MV-4-11 (cell line): ENCODE measurements at regions not wholly inside any gene's neighbourhood (a gene's known extent, or its start where the extent isn't known, plus 50 kb on each side); places are given as distances from the start of the nearest gene placed in this dataset.

Experiments used
- DNase-seq: peaks from one replicate; lab custom pipeline; 2025; lab: John Stamatoyannopoulos, UW

DNA sequence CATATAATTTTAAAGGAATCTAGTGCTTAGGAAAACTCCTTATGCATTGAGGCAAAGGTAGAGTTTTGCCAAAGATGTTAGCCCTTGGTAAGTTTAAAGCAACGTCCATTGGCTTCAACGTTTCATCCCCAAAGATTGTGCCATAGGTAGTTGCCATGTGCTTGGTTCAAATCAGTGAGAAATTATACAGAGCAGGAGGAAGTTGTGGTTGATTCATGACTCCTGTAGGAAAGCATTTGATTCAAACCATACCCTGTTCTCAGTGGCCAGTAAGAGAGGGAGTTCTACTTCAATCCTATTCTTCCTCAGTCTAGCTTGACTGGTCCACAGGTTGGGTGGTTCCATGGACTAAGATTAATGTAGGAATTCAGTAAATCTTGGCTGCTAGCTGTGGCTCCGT lies 535.6 kb downstream of the QKI start:
- DNase-seq, result peak; percentile 62

DNA sequence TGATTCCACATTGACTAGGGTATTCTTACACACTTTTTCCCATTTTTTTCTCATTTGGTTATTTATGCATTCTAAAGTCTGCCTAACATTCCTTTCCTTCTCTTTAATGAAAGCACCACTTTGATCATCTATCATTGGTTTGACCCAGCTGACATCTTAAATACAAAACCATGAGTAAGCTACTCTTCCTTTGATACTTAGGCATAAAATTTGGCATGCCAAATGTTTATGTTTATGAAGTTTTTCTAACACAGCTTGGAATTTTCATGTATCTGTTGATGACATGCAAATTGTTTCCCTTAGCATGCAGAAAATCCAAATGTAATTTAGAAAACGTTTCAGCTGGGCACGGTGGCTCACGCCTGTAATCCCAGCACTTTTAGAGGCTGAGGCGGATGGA lies 534.9 kb downstream of the QKI start:
- DNase-seq, result no peak

DNA sequence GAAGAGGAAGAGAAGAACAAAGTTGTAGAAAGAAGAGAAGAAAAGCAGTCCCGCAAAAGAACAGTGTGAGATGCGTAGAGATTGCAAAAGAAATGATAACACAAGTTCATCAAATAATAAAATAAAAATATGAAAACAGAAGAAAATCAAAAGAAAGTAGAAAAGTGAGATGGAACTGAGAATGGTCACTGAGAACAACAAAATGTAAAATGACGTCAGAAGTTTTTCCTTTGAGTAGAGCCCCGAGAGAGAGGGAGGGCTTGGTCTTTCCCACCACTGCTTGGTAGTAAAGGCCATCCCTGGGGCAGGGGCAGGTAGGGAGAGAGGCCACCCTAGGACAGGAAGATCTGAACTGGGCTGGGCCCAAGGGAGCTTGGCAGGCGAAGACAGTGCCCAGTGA lies 533.7 kb downstream of the QKI start:
- DNase-seq, result no peak

DNA sequence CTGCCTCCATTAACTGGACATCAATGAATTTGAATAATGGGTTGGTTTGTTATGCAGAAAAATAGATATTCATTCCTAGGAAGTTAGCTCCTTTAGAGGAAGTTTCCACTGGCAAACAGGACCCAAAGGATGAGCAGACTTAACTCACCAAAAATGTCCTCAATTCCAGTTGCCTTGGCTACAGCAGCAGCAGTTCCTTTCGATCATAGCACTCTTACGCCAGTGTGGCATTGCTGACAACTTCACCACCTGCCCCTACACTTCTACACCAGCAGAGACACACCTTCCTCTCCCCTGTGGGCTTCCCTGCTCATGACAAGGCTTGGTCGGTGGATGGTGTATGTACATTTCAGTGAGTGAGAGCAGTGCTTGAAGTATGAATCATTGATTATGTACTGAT lies 532.8 kb downstream of the QKI start:
- no peak for DNase-seq

DNA sequence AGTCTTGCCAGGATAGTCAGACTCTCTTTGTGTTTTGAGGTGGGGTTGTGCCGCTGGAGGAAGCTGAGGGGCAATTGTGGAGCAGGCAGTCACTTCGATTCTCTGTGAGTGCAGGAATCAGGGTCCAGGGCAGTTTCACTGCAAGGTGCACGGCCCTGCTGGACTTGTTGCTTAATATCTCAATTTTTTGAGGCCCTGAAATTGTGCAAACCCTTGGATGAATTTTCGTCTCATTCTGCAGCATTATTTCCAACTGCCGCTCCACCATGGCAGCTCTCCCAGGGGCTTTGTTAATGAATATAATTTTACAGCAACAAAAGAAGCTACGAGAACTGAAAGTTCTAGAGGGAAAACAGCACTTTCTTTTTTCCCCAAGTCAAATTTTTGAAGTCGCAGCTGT lies 531.9 kb downstream of the QKI start:
- DNase-seq, result no peak

DNA sequence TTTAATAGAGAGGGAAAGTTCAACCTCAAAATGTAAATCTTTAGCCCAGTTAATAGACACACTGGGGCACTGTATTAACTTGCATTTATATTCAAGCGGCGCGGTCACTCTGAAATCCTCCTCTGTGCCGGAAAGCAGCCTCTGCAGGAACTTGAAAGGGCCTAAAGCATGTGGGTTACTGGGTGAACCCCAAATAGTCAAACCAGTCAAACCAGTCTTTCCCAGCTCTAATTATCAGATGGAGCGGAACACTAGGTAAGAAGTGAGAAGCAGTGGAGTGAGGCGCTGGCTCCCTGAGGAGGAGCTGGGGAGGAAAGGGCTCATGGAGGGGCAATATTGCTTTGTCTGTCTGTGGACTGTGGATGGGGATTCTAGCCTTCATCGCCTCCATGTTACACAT lies 531.3 kb downstream of the QKI start:
- no peak for DNase-seq

DNA sequence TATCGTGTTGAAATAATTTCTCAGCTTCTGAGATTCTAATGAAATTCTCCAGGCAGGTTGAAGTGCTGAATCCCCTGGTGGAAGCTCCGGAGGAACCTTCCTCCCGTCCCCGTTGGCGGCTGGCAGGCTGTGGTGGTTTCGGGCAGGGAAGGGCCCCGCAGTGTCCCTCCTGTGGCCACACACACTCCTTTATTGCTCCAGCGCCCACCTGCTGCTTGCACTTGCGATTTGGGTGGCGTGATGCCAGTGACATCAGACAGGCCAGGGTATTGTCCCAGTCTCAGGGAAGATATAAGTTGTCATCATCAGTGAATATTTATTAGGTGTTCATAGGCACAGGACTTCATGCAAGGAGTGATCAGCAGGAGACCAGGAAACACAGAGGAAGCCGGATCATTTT lies 530.4 kb downstream of the QKI start:
- no peak for DNase-seq

DNA sequence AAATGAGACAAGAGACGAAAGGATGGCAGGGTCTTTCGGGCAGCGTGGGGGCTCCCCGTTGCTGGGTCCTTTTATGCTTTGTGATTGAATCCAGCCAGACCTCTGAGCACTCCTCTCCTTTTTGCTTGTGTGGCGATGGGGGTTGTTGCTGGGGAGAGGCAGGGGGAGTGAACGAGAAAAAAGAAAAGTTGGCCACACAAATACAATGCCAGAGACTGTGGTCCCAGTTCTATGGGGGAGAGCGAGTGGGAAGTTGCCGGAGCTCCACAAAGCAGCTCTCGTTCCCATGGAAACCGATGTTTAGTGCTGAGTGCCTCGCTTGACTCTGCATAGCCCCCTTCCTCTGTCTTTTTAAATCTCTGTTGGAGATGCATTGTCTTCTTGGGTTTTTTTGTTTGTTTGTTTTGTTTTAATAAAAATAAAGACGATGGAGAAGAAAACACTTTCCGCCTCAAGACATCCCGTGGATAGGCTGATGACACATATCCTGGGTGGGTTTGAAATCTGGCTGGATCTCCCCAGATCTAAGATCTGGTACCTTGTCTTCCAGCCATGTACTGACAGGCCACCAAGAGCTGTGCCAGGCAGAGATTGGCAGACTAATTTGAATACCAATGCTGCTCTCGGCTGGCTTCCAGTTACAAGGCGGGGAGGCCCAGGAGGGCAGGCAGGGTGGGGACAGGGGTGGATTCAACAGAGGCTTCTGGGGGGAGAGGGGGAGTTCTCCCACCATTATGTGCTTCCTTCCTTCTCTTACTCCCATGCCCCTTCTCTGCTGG lies 529.3 kb downstream of the QKI start:
- no peak for DNase-seq

DNA sequence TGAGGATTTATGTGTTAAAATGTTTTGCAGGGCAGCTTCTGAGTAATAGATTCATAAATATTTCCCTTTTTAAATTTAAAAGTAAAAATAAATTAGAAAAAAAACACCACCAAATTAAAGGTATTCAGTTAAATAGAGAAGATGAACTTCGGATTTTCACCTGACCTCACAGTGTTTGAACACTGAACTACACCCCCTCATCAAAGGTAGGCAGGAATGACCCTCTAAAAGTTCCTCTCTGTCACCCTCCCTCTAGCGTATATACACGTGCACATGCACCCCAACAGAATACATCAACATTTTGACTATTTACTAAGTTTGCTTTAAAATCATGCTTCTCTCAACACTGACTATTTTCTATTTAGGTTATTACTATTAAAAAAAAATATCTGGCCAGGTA lies 528.3 kb downstream of the QKI start:
- DNase-seq, result no peak

DNA sequence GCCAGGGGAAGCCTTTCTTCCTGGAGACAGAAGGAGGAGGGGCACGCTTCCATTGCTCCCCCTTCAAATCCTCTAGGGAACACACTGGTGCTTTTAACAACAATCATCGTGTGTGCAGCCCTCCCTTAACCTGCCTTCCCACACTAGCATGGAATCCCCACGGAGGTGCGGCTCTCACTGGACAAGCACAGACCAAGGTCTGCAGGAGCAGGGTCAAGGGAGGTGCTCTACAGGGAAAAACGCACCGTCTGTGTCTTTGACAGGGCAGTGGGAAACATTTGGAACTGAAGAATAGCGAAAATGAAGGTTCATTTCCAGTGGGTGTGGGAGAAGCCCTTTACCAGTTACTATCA lies 527.1 kb downstream of the QKI start:
- no peak for DNase-seq

DNA sequence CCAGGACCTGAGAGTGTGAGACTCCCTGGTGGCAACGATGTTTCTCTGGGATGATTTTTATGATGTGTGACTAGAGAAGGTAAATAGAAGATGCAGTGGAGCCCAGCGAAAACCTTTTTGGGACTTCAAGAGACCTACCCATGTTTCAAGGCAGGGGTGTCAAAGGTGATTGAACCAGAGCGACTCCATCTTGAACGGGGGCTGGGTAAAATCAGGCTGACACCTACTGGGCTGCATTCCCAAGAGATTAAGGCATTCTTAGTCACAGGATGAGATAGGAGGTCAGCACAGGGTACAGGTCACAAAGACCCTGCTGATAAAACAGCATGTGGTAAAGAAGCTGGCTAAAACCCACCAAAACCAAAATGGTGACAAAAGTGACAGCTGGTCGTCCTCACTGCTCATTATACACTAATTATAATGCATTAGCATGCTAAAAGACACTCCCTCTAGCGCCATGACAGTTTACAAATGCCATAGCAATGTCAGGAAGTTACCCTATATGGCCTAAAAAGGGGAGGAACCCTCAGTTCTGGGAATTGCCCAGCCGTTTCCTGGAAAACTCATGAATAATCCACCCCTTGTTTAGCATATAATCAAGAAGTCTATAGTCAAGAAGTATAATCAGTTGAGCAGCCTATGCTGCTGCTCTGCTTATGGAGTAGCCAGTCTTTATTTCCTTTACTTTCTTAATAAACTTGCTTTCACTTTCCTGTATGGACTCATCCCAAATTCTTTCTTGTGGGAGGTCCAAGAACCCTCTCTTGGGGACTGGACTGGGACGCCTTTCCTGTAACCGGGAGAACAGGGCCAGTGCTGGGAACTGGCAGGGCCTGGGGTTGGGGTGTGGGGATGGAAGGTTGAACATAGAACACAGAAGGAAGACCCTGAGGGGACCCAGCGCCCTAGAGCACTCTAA lies 526.4 kb downstream of the QKI start:
- DNase-seq, result no peak

DNA sequence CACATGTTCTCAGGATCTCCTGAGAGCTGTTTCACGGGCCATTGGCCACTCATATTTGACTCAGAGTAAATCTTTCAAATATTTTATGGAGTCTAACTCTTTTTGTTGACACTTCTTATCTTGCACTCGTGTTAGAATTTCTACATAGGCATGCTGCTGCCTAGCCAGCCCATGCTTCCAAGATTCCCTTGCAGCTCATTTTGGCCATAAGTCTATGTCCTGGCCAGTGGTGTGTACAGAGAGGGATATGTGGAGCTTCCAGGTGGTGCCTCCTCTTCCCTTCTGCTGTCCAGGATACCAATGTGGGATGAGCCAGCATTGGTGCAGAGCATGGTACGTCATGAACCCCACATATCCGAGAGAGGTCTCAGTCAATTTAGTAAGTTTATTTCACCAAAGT lies 522.6 kb downstream of the QKI start:
- DNase-seq, result no peak

DNA sequence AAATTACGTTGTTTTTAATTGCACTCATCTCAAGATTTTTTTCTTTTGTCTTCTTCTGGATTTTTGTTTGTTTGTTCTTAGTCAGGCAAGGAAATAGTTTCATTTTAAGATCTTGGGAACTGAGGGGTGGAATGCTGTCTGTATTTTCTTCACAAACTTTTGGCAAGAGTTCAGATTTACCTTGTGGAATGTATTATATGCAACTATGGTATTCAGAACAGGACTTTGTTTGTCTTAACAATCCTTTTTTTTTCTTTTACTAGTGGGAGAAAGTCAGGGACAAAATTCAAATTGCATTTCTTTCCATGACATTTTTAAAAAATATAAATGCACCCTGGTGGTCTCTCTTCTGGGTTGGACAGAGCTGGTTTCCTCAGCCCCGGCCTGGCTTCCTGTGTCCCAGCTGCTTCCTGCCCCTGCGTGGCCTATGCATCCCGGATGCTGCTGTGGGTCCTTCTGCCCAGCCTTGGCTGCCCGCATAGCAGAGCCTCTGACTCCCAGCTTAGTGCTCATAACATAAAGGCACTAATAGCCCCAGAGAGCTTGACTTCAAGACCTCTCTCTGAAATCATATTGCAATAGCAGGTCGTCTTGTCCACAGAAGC lies 520.7 kb downstream of the QKI start:
- DNase-seq, result no peak

DNA sequence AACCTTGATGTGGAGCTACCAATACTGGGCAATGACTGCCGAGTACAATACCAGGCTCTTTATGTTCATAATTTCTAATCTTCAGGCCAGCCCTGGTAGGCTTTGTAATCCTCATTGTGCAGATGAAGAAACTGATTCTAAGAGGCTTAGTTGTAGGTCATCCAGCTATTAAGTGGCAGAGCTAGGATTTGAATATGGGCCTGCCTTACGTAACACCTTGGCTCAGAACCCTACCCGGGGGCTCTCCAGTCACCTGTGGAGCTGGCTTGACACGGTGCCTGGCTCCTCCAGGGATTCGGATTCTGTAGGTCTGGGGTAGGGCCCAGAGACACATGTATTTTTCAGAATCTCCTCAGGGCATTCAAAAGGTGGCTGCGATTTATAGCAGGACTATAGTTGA lies 515.5 kb downstream of the QKI start:
- DNase-seq, result no peak

DNA sequence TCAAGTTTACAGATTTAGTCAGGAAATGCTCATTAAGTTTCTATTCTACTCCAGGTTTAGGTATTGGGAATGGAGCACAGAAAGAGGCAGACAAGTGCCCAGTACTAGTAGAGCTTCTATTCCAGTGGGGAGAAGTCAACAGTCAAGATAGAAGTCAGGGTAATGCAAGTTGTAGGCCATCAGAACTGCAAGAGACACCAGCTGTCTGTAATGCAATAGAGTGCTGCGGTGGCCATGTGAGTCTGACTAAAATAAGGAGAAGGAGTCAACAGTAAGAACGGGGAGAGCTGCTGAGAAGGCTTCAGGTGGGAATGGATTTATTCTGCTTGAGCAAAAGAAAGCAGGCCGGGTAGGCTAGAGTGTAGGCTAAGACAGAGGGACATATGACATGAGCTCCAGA lies 515.0 kb downstream of the QKI start:
- DNase-seq, result no peak

DNA sequence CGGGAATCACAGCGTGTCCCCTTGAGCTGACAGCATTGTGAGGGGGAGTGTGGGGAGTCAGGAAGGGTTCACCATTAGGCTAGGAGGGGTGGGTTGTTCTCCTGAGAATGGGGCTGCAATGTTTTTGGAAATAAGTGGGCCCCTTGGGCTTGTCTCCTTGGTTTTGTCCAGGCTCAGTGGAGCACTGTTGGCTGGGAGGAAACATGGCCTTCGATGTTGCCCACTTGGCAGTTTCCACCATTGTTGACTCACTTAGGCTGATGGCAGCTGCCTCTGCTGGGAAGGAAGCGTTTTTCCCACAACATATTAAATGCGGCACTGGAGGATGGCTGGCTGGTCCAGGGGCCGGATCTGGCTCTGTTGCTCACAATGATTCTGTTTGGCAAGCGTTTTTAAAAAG lies 512.1 kb downstream of the QKI start:
- no peak for DNase-seq

DNA sequence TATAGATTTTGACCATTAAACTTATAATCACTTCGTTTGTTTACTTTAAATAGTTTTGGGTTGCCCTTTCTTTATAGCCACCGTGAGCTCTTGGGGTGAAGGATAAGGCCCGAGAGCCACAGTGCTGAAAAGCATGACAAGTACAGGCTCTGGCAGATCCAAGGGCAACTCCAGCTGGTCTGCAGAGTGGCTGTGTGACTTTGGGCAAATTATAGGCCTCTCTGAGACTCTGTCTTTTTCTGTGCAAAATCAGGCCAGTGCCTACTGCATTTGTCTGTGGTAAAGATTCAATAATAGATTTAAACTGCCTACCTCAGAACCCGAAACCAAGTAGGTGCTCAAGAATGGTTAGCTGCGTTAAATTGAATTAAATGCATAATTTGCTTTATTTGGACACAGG lies 511.3 kb downstream of the QKI start:
- no peak for DNase-seq

DNA sequence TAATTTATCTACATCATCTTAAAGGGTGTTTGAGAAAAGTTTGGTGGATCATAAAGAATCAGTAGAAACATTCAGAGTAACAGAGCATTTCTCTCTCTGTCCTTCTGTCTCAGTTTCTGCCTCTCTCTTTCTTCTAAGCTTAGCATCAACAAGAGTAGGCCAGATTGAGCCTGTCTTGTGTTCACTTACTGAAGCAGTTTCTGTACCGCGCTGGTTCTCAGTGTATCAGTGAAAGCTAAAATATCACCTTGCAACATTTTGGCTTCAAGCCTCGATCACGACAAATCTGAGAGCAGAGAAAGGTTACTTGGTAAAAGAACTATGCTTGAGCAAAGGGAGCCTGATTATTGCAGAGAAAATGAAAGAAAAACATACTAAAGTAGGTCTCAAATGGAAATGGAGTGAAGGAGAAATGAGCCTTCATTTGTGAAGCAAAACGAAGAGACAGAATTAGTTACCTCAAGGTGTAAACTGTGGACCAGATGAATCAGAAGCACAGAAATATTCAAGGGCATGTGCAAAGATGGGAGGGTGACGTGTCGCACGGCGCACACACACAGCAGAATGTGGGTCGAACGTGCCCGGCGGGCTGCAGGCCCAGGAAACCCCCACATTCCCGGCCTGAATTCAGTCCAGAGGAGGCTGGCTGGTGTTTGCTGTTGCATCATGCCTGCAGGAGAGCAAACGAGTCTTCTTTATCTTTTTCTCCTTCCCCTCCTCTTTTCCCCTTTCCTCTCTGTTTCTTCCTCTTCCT lies 509.3 kb downstream of the QKI start:
- no peak for DNase-seq

DNA sequence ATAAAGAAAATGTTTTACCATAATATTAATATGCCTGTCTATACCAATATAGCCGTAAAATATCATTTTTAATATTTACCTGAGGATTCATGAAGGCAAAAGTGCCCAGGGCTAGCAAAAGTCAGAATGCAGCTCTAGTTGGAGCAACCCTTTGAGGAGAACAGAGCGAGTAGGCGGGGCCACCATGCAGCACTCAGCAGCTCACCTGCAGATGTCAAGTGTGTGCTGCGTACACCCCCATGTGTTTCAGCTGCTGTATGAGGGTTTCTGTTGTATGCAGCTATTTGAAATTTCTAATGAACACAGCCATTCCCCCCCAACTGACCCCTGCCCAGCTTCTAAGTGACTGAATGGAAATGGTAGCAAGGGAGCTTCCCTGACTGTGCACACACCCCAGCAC lies 508.0 kb downstream of the QKI start:
- DNase-seq, result no peak

DNA sequence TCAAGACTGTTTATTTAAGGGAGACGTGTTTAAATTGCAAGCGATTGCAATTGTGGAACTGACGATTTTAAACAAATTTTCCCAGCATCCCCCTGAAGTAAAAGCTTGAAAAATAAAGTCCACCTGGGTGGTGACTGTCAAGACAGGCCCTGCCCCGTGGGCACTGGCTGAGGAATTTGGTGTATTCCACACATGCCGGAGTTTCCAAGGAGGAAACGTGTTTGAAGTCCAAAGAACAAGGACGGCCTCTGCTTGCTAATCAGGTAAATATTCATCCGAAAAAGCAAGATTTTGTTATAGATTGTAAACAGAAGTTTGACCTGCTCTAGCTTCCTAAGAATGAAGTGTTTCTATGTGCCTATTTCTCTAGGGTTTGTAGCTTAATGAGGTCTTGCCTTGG lies 505.1 kb downstream of the QKI start:
- DNase-seq, result no peak

DNA sequence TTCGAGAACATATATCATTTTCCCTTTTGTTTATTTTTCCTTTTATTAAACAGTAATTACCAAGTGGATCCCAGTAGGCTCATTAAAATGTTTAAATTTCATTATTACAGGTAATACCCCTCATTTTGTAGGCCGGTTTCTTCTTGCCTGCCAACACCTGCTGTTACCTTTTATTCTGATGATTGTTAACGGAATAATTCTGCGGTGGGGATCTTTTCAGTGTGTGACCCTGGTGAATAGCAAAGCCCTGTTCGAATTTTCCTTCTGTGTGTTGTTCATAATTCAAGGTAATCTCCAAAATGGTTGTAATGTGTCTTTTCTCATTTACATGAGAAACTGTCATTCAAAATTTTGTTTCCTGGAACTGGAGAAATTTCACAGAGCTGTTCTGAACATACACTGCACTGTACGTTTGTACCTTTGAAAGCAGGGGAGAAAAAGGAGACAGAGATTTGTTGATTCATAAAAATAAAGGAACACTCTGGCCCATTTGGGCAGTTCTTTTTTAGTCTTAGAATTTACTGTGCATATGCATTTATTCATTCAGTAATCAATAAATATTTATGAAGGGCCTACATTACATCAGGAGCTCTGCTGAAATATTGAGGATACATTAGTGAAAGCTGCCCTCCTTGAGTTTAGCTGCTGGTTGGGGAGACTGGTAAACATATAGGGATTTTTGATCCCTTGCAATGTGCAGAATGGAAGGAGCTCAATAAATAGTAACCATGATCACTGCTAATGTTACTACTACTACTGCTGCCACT lies 502.0 kb downstream of the QKI start:
- DNase-seq, result no peak

DNA sequence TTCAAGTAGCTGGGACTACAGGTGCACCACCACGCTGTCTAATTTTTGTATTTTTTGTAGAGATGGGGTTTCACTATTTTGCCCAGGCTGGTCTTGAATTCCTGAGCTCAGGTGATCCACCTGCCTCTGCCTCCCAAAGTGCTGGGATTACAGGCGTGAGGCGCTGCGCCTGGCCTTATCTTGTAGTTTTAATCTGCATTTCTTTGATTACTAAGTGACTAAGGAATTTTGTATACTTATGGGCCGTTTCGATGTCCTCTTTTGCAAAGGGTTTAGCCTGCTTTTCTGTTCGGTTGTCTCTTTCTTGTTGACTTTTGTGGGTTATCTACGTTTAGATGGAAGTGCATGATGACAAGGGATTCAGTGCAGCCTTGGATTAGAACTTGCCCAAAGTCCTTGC lies 500.6 kb downstream of the QKI start:
- no peak for DNase-seq
